Activated naive CD4-positive, alpha-beta T cell treated with Interleukin-2 at 50 U/mL for 16 hours (primary cell): ENCODE measurements at regions not wholly inside any gene's neighbourhood (a gene's known extent, or its start where the extent isn't known, plus 50 kb on each side); places are given as distances from the start of the nearest gene placed in this dataset.

Experiments
- DNase-seq: peaks from one replicate; pipeline ENCODE4 v3.0.0-alpha.2; 2020

DNA sequence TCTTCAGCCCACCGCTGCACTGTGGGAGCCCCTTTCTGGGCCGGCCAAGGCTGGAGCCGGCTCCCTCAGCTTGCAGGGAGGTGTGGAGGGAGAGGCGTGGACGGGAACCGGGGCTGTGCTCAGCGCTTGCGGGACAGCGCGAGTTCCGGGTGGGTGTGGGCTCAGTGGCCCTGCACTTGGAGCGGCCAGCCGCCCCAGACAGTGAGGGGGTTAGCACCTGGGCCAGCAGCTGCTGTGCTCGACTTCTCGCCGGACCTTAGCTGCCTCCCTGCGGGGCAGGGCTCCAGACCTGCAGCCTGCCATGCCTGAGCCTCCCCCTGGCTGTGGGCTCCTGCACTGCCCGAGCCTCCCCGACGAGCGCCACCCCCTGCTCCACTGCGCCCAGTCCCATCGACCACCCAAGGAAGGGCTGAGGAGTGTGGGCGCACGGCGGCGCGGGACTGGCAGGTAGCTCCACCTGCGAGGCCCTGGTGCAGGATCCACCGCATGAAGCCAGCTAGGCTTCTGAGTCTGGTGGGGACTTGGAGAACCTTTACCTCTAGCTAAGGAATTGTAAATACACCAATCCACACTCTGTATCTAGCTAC is 92.9 kb upstream of the MAST4 start:
- DNase-seq, result no peak

DNA sequence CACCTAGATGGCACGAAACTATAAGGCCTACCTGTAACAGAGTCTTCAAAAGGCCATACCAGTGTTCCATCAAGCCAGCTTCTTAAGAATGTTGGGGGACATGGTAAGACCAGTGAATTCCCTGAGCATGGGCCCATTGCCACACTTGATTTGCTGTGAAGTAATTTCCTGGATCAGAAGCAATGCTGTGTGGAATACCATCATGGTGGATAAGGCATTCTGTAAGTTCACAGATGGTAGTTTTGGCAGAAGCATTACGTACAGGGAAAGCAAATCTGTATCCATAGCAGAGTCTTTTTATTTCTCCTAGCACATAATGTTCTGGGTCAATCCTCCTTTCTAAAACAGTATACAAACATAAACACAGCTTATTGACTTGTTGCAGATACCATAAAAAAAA is 89.1 kb upstream of the MAST4 start:
- no peak for DNase-seq

DNA sequence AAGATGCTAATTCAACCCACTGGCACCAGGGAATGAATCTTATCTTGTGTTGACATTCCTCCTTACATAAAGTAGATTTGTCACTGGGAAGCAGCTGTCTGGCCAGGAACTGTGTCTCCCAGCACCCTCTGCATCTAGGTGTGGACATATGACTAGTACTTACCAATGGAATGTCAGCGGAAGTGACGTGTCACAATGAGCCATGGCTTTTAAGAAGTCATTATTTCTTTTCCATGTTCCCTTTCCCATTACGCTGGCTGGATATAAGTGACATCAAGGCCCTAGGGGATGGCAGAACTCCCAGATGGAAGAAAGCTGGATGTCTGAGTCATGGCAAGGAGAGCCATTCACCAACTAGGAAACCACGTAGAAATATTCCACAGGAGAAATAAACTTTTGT is 84.7 kb upstream of the MAST4 start:
- no peak for DNase-seq

DNA sequence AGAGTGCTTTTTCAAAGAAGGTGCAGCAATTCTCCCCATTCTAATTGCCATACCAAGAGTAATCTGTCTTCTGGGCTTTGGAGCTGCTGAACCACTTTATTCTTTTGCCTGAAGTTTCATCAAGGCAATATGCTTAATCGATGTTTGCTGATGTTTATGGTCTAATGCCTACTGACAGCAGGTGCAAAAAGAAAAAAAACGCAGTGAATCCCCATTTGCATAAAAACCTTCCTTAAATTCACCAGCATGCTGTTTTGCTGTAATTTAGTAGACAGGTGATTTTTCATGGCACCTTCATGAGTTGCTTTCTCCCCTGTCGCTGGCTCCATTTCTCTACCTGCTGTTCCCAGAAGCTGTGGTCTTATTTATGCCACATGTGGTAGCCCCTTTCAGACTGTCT is 83.1 kb upstream of the MAST4 start:
- no peak for DNase-seq

DNA sequence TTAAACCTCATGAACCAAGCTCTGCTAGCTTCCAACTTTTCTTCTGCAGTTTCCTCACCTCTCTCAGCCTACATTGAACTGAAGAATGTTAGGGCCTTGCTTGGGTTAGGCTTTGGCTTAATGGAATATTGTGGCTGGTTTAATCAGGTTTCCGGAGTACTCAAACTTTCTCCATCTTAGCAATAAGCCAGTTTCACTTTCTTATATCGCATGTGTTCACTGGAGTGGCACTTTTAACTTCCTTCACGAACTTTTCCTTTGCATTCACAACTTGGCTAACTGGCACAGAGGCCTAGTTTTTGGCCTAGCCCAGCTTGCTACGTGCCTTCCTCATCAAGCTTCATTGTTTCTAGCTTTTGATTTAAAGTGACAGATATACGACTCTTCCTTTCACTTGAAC is 81.0 kb upstream of the MAST4 start:
- no peak for DNase-seq

DNA sequence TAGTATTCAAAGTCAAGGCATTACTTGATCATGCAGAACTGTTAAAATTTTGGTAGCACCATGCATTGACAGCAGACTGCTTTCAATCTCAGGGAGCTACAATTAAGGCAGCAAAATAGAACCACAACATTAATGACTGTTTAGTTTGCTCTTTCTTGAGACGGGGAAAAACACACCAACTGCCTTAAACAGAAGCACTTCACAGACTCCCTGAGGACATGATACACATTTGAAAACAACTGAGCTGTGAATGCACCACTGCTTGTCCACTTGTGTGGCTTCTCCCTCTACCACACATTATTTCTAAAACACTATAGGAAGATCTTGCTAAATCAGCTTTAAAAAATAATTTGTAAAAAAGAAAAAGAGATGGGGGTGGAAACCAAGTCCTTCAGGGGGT is 79.6 kb upstream of the MAST4 start:
- no peak for DNase-seq

DNA sequence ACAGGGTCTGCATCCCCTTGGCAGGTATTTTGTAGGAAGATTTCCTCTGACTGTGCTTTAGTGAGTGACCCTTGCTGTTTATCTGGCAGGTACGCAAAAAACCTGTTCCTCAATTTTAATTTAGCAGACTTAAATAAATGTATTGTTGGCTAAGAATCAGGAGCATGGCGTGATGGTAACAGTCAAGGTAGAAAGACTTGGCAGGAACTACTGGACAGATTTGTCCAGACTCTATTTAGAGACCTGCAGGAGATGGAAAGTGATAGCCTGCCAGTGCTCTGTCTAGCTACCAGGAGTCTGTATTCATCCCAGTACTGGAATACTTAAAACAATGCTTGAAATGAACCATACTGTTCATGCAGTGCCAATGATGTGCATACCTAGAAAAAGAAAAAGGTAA is 78.8 kb upstream of the MAST4 start:
- no peak for DNase-seq

DNA sequence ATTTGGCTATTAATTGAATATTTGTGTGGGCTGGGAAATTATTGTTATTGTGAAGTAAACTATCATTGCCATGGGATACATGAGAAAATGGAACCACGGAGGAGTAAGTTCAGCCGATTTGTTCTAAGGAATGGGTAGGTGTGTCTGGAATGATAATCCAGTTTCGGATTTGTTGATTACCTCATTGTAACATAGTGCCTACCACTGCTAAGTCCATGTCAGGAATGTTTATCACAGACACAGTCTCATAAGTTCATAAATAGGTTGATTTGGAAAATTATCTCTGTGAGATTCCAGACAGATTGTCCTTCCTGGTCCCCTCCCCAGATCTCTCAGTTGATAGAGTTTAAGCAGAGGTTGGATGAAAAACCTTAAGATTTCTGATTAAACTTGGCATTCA is 78.1 kb upstream of the MAST4 start:
- no peak for DNase-seq

DNA sequence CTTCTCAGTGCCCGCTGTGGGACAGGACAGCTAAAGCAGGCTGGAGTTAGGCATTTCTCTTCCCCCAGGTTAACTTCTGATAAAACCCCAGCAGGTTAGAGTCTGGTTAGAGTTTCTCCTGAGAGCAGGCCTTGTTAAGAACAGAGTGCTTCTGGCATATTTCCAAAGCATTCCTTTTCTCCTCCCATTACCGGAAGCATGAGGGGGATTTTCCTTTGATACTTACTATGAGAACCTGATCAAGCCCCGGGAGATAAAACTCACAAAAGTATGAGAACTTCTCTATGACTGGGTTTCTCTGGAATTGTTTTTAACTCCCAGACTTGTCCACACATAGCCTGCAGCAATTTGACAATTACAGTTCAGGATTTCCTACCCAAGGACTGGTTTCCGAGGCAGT is 77.4 kb upstream of the MAST4 start:
- no peak for DNase-seq

DNA sequence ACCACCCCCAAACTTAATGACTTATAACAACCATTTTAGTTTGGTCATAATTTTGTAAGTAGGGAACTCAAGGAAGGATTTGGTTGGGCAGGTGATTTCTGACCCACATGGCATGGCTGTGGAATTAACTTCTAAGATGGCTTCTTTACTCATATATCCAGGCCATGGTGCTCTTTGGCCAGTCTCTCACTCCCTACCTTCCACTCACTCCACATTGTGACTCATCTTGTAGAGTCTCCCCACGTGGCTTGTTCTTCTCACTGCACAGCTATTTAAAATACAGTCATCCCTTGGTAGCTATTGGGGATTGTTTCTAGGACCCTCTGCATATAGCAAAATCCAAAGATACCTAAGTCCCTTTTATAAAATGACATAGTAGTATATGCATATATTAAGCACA is 76.6 kb upstream of the MAST4 start:
- DNase-seq, result no peak

DNA sequence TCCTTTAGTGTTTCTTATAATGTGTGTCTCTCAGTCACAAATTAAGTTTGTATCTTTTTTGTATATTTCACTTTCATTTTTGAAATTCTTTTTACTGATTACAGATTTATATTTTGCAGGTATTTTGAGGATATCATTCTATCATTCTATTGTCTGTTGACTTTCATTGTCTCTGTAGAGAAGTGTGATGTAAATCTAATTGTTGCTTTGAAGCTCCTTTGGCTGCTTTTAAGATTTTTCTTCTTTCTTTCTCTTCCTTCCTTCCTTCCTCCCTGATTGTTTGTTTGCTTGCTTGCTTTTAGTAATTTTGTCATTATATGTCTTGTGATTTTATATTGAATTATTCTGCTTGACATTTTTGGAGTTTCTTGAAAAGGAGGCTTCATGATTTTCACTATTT is 75.3 kb upstream of the MAST4 start:
- DNase-seq, result no peak

DNA sequence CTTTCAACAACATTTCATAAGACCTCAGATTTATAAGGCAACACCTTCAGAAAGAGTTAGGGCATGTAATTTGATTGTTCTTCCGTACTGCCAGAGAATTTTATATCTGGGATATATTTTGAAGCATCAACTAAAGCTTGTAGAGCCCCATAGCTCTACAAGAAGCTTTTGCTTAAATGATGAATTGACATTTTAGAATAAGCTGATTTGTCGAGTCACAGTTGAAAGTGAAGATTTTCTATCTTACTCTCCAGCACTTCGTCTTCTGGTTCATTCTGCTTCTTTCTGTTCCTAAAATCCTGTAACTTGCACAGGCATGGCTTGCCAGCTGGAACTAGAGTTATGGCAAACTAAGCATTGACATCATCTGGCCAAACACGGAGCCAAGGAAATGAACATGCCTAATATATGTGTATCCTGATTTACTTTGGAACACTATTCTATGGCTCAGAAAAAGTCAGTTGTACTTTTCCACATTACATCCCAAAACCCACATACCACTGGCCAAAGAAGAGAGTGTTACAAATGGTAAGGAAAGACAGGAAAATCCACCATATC is 68.6 kb upstream of the MAST4 start:
- no peak for DNase-seq

DNA sequence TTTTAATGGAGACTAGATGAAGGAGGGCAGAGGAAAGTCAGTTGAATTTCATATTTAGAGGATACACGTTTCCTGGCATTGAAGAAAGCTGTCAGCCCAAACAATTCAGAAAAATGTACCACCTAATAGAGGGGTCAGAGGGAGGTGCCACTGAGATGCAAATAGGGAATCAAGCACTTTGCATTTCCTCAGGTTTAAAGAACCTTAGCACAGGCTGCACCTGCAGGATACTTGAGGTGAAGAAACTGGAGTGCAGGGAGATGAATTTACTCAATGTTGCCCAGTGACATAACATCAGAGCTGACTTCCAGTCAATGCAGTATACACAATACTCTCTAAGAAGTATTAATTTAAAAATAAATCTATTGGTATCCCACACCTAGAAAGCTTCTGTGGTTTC is 67.0 kb upstream of the MAST4 start:
- DNase-seq, result no peak

DNA sequence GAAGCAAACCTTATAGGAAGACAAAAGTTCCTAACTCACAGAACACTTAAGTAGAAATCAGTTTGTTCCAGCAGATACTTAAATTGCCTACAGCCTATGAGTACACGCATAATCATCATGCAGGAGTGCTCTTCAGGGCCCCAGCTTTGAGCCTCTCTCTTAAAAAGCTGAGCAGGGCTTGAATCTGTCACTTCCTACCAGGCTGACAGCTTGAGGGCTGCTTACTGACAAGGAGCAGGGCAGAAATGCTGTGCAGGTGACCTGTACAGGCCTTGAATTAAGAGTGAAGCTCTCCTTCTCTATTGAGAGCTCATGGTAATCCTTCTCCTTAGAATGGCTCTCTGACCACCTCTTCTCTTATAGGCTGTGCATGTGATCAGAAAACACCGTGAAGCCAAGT is 66.5 kb upstream of the MAST4 start:
- no peak for DNase-seq

DNA sequence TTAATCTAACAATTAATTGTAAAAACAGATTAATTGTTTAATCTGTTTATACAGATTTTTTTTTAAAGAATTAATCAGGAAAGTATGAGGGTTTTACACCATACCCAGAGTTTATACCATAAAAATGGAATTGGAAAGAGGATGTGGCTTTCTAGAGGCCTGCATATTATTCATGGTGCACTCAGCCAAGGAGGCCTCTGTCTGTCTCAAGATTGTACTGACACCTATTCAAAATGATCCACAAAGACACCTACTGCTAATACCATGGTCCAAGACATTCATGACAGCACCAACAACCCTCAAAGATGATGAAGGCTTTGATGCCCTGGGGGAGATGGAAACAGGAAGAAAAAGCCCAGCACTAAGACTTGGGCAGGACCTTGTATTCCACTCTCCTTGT is 58.1 kb upstream of the MAST4 start:
- no peak for DNase-seq

DNA sequence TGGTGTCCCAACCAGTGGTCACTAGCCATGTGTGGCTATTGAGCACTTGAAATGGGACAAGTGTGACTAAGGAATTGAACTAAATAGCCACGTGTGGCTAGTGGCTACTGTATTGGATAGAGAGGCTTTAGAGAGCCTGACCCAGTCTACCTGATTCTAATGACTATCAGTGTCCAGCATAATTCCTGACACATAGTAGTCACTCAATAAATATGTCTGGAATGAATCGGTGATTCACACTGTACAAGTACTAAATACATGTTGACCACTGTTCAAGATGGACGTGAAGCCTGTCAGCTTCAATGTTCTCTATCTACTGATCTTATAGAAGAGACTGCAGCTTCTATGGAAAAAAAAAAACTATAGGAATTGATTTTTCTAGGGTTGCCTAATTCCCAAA is 57.7 kb upstream of the MAST4 start:
- DNase-seq, result no peak

DNA sequence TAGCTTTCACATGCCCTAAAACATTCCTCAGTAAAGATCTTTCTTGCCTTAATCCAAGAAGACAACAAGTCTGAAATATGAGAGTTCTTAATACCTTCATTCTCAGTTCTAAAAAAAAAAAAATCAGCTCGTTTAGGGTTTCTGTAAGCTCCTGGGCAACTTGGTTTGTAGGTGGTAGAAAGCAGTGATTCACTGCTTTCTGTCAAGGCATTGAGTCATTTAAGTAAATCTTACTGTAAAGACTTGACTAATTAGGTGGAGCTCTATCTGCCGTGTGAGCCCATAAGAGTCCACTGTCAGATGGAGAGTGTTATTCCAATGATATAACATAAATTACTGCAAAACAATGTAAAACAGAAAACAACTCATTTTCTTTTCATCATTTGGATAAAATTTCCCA is 56.1 kb upstream of the MAST4 start:
- DNase-seq, result no peak

DNA sequence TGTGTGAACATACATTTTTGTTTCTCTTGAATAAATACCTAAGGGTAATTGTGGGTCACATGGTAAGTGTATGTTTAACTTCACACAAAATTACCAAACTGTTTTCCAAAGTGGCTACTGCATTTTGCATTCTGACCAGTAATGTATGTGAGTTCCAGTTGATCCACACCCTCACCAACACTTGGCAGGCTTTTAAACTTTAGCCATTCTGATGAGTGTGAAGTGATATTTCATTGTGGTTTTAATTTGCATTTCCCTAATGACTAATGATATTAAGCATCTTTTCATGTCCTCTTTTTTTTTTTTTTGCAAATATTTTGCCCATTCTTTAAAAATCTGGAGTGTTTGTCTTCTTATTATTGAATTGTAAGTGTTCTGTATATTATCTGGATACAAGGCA is 53.5 kb upstream of the MAST4 start:
- no peak for DNase-seq
